KMS-11 (cell line): ENCODE measurements at regions not wholly inside any gene's neighbourhood (a gene's known extent, or its start where the extent isn't known, plus 50 kb on each side); places are given as distances from the start of the nearest gene placed in this dataset.

Experiments used
- H2AFZ ChIP-seq: fragments of 200-600 bp; sonication (generic); 2 replicates; pipeline ENCODE4 v1.6.1; 2016; ENCODE audit warnings: antibody characterized with exemption, mixed run types, low read depth
- H3K27ac ChIP-seq: fragments of 200-600 bp; sonication (generic); 2 replicates; pipeline ENCODE4 v1.6.1; 2016; ENCODE audit warnings: mild to moderate bottlenecking, mixed run types
- H3K27me3 ChIP-seq: fragments of 200-600 bp; sonication (generic); 2 replicates; pipeline ENCODE4 v1.6.1; 2017; ENCODE audit warnings: mild to moderate bottlenecking, low read depth, mixed run types, moderate library complexity; ENCODE audit not compliant: insufficient read depth
- H3K36me3 ChIP-seq: fragments of 200-600 bp; sonication (generic); 2 replicates; pipeline ENCODE4 v1.6.1; 2017; ENCODE audit warnings: mild to moderate bottlenecking, mixed run types; ENCODE audit not compliant: insufficient read depth
- H3K4me1 ChIP-seq: fragments of 200-600 bp; sonication (generic); 2 replicates; pipeline ENCODE4 v1.6.1; 2016; ENCODE audit warnings: mild to moderate bottlenecking, low read depth, mixed run types; ENCODE audit not compliant: poor library complexity, severe bottlenecking
- H3K4me2 ChIP-seq: fragments of 200-600 bp; sonication (generic); 2 replicates; pipeline ENCODE4 v1.7.0; 2016; ENCODE audit warnings: mild to moderate bottlenecking, mixed run types
- H3K4me3 ChIP-seq: fragments of 200-600 bp; sonication (generic); IDR thresholded peaks from 2 replicates; pipeline ENCODE4 v1.6.1; 2017; ENCODE audit warnings: low read depth, low read length, mixed read lengths; ENCODE audit not compliant: insufficient read depth
- H3K79me2 ChIP-seq: fragments of 200-600 bp; sonication (generic); 2 replicates; pipeline ENCODE4 v1.6.1; 2016; ENCODE audit warnings: low read depth, mixed run types; ENCODE audit not compliant: insufficient read depth
- H3K9ac ChIP-seq: fragments of 200-600 bp; sonication (generic); 2 replicates; pipeline ENCODE4 v1.6.1; 2016; ENCODE audit warnings: mild to moderate bottlenecking, mixed run types
- H4K20me1 ChIP-seq: fragments of 200-600 bp; sonication (generic); 2 replicates; pipeline ENCODE4 v1.6.1; 2016; ENCODE audit warnings: mild to moderate bottlenecking, mixed run types; ENCODE audit not compliant: insufficient read depth
- CTCF ChIP-seq: fragments of 200-600 bp; sonication (generic); conservative IDR thresholded peaks from 2 replicates; pipeline ENCODE4 v1.6.1; 2017; ENCODE audit warnings: low read depth, mild to moderate bottlenecking, antibody characterized with exemption, low read length, moderate library complexity, mixed read lengths

- H3K4me2 ChIP-seq: no peak overlapping the region
- no peak for TF ChIP-seq CTCF
- H2AFZ ChIP-seq: no peak overlapping the region
These were observed 744.5 kb upstream of the BRINP3 start for GRCh38 chr1:191222206-191222605.

GRCh38 chr1:191240925-191241324 is 763.3 kb upstream of the BRINP3 start:
- no peak overlapping the region for H3K9ac ChIP-seq
- TF ChIP-seq CTCF: no peak
- no peaks in the 10 kb centered on the region for H3K79me2 ChIP-seq

More at GRCh38 chr1:191222206-191222605, 744.5 kb upstream of the BRINP3 start:
- H4K20me1 ChIP-seq: no peaks in the 10 kb centered on the region
- H3K4me1 ChIP-seq: no peaks in the 10 kb centered on the region
- no peak overlapping the region for H3K9ac ChIP-seq
- H3K27ac ChIP-seq: no peak overlapping the region
- no peaks in the 10 kb centered on the region for H3K36me3 ChIP-seq
- H3K4me3 ChIP-seq: no peak overlapping the region
- no peaks in the 10 kb centered on the region for H3K27me3 ChIP-seq
- H3K79me2 ChIP-seq: no peaks in the 10 kb centered on the region

DNA sequence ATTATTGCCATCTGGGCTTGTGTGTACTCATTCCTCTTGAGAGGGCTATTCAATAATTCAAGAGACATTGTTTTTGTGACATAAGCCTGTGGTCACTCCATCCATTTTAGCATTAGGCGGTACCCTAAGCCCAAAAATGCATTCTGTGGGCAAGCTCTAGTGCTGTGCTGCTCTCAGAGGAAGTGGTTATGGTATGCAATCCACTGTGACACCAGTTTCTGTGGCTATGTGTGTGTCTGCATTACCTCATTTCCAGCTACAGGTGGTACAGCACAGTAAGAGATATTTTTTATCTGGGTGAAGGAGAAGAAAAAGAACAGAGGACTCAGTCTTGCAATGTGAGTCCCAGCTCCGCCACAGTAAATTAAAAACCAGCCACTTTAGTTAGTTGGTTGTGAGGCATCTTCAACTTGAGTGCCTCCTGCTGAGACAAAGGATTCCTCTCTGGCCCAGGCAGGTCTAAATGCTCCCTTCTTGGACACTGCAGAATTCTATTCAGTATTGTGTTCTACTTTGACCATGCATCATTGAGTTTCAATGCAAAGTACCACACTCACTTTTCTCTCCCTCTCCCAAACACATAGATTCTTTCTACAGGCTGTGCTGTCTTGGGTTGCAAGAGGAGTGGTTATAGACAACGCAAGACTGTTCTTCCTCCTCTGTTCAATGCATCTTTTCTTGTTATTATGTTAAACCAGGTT is 777.8 kb upstream of the BRINP3 start:
- Histone ChIP-seq H3K9ac (no peak overlapping the region), H3K79me2 (no peaks in the 10 kb centered on the region), H3K4me3 (no peak overlapping the region), H3K36me3 (no peaks in the 10 kb centered on the region), H4K20me1 (no peaks in the 10 kb centered on the region), H3K27ac (no peak overlapping the region), H2AFZ (no peak overlapping the region), H3K4me1 (peaks cover 14% of the 10 kb centered on the region), H3K4me2 (no peak overlapping the region), H3K27me3 (no peaks in the 10 kb centered on the region)
- TF ChIP-seq CTCF: 0 out of 2 replicates have a peak, but pooled peaks have one; percentile 19

More at GRCh38 chr1:191240925-191241324, 763.3 kb upstream of the BRINP3 start:
- no peak overlapping the region for H3K27ac ChIP-seq
- H3K4me3 ChIP-seq: no peak overlapping the region
- no peaks in the 10 kb centered on the region for H4K20me1 ChIP-seq
- H3K27me3 ChIP-seq: no peaks in the 10 kb centered on the region
- H3K4me1 ChIP-seq: no peaks in the 10 kb centered on the region
- H3K36me3 ChIP-seq: no peaks in the 10 kb centered on the region
- no peak overlapping the region for H3K4me2 ChIP-seq
- H2AFZ ChIP-seq: no peak overlapping the region

GRCh38 chr1:191256917-191257316 is 779.3 kb upstream of the BRINP3 start:
- no peak for TF ChIP-seq CTCF
- Histone ChIP-seq H3K36me3 (no peaks in the 10 kb centered on the region), H3K4me1 (peaks cover 14% of the 10 kb centered on the region), H4K20me1 (no peaks in the 10 kb centered on the region), H3K79me2 (no peaks in the 10 kb centered on the region), H3K27ac (no peak overlapping the region), H3K4me3 (no peak overlapping the region), H2AFZ (no peak overlapping the region), H3K27me3 (no peaks in the 10 kb centered on the region), H3K4me2 (no peak overlapping the region), H3K9ac (no peak overlapping the region)
